Stimulated activated CD8-positive, alpha-beta memory T cell treated with anti-CD3 and anti-CD28 coated beads, Interleukin-7, amount 100 ng/mL, for 4 hours (primary cell): ENCODE measurements at regions not wholly inside any gene's neighbourhood (a gene's known extent, or its start where the extent isn't known, plus 50 kb on each side); places are given as distances from the start of the nearest gene placed in this dataset.

Source experiments
- DNase-seq, 2 donors: peaks; one replicate each; pipeline ENCODE4 v3.0.0-alpha.2; 2020; ENCODE audit warnings: low read depth in 2 of 2

DNA sequence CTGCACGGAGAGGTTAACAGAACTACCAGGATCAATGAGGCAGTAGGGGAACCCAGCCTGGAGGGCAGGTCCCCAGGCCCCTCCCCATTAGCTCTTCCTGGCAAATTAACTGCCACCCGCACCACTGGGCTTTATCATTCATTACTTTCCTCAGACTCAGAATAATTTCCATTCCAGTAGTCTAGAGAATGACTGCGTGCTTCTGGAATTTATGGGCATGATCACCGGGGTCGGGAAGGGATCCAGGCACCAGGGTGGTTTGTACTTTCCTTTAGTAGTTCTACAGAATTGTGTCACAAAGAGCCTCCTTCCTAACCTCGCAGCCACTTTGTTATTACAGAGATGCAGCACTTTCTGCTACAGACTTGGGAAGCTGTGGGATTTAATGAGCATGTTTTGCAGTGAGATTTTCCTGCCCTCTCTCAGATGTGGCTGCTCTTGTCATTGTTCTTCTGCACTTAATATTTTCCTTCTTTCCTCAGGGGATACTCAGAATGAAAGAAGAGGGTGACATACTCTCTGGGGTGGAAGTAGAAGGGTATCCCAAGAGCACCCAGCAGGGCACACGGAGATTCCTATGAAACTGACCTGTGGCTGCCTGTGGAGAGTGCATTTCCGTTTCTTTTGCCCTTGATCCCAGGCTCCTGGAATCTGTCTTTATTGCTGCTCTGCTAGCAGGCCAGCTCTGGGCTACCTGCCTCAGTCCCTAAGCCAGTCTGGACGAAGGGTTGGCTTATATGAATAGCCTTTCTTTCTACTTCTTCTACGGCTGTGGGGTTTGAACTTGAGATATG lies 285.0 kb upstream of the SLC10A2 start:
- no peak for DNase-seq

- DNase-seq, result no peak
Observed at GRCh38 chr13:103350147-103350546, 283.9 kb upstream of the SLC10A2 start.

- DNase-seq, result no peak
Observed at GRCh38 chr13:103349211-103349980, 283.2 kb upstream of the SLC10A2 start.

- DNase-seq, result no peak
Observed at GRCh38 chr13:103335241-103335640, 269.0 kb upstream of the SLC10A2 start.

DNA sequence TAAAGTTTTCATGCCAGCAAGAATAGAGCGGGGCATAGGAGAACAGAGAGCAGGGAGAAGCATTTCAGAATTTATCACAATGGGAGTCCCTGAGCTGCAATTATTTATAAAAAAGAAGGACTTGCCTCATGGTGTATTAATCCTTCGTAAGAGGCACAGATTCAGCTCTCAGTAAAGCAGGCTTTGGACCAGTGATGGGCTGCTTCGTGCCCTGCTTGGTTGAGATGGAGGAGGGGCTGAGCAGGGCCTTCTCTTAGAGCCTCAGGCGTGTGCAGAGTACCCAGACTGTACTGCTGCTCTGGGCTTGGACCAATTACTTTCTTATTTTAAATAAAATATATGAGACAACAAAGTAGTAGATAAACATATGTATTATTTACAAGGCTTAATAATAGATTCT lies 265.7 kb upstream of the SLC10A2 start:
- no peak for DNase-seq

- DNase-seq, result no peak
Observed at GRCh38 chr13:103328899-103329298, 262.7 kb upstream of the SLC10A2 start.

GRCh38 chr13:103326326-103326725 lies 260.1 kb upstream of the SLC10A2 start:
- DNase-seq, result no peak

- DNase-seq, result no peak
Observed at GRCh38 chr13:103325672-103326071, 259.5 kb upstream of the SLC10A2 start.

GRCh38 chr13:103324641-103325040 lies 258.4 kb upstream of the SLC10A2 start:
- DNase-seq, result no peak

DNA sequence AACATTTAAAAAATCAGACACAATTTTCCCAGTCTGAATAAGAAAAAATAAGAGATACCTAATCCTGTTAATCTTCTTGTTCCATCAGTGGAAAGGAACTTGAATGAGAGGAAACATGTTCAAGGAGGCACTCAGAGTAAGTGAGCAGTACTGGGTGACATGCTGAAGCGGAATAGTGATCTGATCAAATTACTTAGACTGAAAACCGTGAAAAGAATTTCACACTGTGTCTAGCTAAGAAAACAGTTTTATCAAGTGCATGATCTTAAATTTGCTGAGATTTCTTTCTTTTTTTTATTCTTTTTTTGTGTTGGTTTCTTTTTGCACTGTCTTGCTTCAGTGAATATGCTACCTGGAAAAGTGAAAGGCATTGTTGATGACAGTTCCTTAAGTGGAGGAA lies 249.5 kb upstream of the SLC10A2 start:
- no peak for DNase-seq

DNA sequence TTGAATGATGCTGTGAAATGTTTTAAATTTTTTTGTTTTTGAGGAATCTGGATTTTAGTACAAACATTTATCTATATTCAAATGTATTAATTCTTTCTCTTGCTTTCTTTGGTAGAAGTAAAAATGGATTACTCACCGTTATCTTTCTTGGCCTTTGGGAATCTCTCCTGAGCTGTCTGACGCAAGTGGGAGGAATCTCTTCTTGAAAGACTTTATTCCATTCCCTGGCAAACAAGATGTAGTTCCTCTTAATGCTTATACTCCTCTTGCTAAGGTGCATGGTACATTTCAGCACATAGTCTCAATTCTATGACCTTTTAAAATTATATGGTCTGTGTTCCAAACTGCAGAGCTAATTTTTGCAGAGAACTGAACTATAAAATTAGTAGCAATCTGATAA lies 246.2 kb upstream of the SLC10A2 start:
- DNase-seq, result no peak

DNA sequence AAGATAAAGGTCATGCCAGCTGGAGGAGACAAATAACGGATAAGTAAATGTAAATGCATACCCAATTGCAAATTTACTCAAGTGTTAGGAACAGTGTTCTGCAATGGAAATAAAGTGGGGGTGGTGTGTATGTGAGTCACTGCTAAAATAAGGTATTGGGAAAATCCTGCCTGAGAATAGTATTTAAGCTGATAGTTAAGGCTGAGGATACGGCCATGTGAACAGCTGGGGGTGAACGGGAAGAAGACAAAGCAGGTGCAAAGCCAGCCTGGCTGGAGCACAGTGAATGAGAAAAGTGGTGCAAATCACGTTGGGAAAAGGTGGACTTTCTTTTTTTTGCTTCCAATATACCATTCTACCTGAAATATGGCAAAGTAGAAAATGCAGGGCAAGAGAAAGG lies 242.4 kb upstream of the SLC10A2 start:
- DNase-seq, result no peak

DNA sequence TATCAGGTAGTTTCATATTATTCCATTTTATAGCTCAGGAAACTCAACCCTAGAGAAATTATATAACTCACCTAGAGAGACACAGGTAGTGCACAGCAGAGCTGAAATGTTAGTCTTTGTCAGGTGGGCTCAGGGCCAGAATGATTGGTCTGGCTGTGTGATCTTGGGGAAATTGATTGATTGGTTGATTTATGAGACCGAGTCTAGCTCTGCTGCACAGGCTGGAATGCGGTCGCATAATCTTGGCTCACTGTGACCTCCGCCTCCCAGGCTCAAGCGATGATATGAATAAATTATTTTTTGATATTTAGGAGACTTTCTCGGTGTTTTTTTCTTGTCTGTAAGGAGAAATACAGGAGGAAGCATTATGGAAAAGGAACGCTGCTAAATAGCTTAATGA lies 239.9 kb upstream of the SLC10A2 start:
- no peak for DNase-seq

- DNase-seq, result no peak
Observed at GRCh38 chr13:103303078-103303651, 236.9 kb upstream of the SLC10A2 start.

DNA sequence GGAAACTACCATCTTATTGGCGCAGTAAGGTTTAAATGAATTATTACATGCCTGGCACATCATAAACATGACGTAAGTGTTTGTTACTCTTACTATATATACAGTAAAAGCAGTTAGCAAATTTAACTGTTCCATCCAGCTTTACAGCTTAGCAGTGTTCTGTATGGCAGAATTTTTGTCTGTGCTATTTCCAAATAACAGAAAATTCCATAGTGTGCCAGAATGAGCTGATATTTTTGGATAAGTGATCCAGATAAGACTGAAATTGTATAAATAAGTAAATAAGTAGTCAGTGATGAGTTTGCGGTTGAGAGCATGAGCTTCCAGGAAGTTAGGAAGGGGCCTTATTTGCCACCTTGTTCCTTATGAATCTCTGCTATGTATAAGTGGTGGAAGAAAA lies 236.5 kb upstream of the SLC10A2 start:
- DNase-seq, result no peak

- DNase-seq, result no peak
Observed at GRCh38 chr13:103299079-103299478, 232.9 kb upstream of the SLC10A2 start.

GRCh38 chr13:103297083-103297482 lies 230.9 kb upstream of the SLC10A2 start:
- no peak for DNase-seq

DNA sequence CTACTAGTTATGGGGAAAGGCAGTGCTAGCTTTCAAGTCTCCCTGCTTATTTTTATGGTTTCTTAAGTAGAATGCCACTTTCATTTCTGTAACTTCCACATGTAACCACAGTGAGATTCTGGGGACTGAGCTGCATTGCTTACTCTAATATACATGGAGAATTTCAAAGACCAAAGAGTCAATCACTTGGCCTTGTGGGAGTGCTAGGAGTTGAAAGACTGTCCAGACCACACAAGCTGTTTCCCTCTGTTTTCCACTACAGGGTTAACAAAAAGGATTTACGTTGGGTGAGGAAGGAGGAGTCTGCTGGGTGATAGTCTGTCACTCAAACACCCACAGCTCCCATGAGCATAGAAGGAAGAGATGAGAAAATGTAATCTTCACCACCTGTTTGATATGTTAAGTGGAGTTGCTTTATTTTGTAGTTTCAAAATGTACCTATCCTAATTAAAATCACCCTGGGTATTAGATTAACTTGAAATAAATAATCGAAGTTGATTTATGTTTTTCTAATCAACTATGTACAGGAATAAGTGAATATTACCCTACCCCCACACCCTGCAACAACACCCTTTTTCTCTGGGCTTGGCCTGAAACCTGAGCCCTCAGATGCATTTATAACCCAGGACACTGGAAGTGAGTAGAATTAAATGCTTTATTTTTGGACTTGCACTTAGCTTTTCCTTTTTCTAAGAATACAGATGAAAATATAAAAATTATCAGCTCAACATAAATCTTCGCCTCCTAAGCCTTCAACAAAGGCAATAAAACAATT lies 225.8 kb upstream of the SLC10A2 start:
- DNase-seq, result no peak

DNA sequence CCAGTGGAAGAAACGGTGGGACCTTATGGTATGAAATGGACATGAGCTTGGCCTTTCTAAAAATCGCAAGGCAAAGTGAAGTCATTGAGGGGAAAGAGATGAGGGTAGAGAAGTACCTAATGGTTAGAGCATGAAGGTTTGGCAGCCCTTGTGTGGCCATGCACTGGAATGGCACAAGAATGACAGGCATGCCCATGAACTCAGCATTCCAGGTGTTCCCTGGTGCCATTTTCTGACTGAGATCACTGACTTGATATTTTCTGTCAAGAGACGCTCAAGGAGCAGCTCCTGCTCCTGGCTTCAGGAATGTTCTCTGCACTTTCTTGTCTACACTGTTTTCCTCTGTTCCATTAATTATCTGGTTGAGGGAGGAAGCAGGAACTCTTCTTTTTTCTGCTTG lies 225.0 kb upstream of the SLC10A2 start:
- no peak for DNase-seq

- no peak for DNase-seq
Observed at GRCh38 chr13:103289681-103290080, 223.5 kb upstream of the SLC10A2 start.

DNA sequence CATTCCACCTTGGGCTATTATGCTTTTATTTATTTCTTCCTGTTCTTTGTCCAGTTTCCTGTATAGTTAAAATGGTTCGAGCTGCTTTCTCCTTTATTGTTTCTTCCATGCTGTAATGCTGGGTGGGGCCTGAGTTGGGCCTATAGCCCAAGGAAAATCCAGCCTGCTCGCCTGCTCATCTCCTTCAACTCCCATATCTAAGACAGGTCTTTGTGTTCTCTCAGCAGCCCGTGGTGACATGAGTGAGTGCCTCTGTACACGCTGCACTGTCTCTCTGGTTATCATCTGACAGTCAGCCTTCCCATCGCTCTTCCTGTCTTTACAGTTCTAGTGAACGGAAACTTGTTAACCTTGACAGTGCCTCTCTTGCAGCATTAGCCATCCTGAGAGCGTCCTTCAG lies 221.9 kb upstream of the SLC10A2 start:
- no peak for DNase-seq

DNA sequence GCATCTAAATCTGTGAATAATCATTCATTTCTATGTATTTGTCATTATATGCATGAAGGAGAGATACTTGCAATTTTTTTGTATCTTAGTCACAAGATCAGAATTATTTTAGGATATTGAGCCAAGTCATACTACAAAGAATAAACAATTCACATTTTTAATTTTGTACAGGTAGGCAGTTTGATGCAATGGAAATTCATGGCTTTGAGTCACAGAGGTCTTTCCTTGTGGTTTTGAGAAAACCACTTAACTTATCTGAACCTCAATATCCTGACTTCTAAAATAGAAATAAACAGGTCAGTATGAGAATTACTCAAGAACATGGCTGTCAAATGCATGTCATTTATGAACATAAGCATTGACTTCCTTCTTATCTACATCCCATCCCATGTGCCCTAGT lies 221.4 kb upstream of the SLC10A2 start:
- no peak for DNase-seq
